K562 (cell line): ENCODE measurements at regions not wholly inside any gene's neighbourhood (a gene's known extent, or its start where the extent isn't known, plus 50 kb on each side); places are given as distances from the start of the nearest gene placed in this dataset.

Source experiments
- ATAC-seq: fragments of 200-7000 bp; cut with Tn5 transposase; 3 replicates; pipeline ENCODE4 v1.9.1; 2020; ENCODE audit warnings: moderate library complexity
- BruUV-seq: library from RNA; stranded (reverse); fragments of 400-500 nt; replicated peaks from 2 replicates; lab custom pipeline; 2021; lab: Mats Ljungman, UMichigan
- CTCF ChIA-PET: fragments of 300-600 bp; formaldehyde crosslinking; extraction: SDS; loops from one replicate; lab custom pipeline; 2021; ENCODE audit warnings: low intra/inter-chr PET ratio; lab: Yijun Ruan, JAX
- POLR2A ChIA-PET: fragments of 300-600, 350-650 bp; sonication (Branson Sonifier 250); formaldehyde crosslinking; extraction: SDS; loops from one replicate; lab custom pipeline; 2021; ENCODE audit warnings: antibody characterized with exemption, inconsistent platforms; lab: Yijun Ruan, JAX
- DNase-seq, 4 experiments: peaks; one replicate each; pipeline versions ENCODE4 v3.0.0 to v3.0.0-alpha.2; 2011 to 2018; ENCODE audit warnings: low spot score in 3 of 4, mixed read lengths in 3 of 4; ENCODE audit errors: extremely low read depth in 1 of 4
- FAIRE-seq: peaks from 2 replicates; lab custom pipeline; 2011; peaks lifted over from hg19 to GRCh38; lab: Jason Lieb, UNC
- H2AFZ ChIP-seq: 2 replicates; pipeline ENCODE4 v1.6.0; 2011; ENCODE audit warnings: low read depth, low read length, control low read depth, inconsistent platforms
- H3K27ac ChIP-seq: fragments of 200-600 bp; 3 replicates; pipeline ENCODE4 v1.8.0; 2011; ENCODE audit warnings: low read depth, mild to moderate bottlenecking, control low read depth, inconsistent platforms, low read length, moderate library complexity, mixed read lengths; ENCODE audit errors: extremely low read depth
- H3K27me3 ChIP-seq, 2 experiments: fragments of 300-600 bp in 1 of 2; 2 replicates in 1 of 2; 3 replicates in 1 of 2; pipeline versions ENCODE4 v1.6.0 to v1.8.0; 2011; ENCODE audit warnings: inconsistent platforms in 2 of 2, low read length in 2 of 2, mild to moderate bottlenecking in 1 of 2, mixed read lengths in 1 of 2, moderate library complexity in 1 of 2; ENCODE audit not compliant: control insufficient read depth in 2 of 2, insufficient read depth in 2 of 2
- H3K36me3 ChIP-seq: fragments of 300-600 bp; 3 replicates; pipeline ENCODE4 v1.8.0; 2011; ENCODE audit warnings: mild to moderate bottlenecking, low read length, inconsistent platforms; ENCODE audit not compliant: control insufficient read depth, insufficient read depth
- H3K4me1 ChIP-seq, 2 experiments: fragments of 200-600 bp in 1 of 2; replicated peaks in 1 of 2; 2 replicates in 1 of 2; 3 replicates in 1 of 2; pipeline versions ENCODE4 v1.5.1 to v1.8.0; 2011; ENCODE audit warnings: inconsistent platforms in 2 of 2, low read length in 2 of 2, mild to moderate bottlenecking in 1 of 2, mixed read lengths in 1 of 2, moderate library complexity in 1 of 2; ENCODE audit not compliant: control insufficient read depth in 2 of 2, insufficient read depth in 2 of 2
- H3K4me2 ChIP-seq: 2 replicates; pipeline ENCODE4 v1.6.1; 2011; ENCODE audit warnings: low read length, control low read depth, inconsistent platforms, mixed read lengths; ENCODE audit not compliant: insufficient read depth
- H3K4me3 ChIP-seq: fragments of 200-600 bp; sonication (generic), shearing (Covaris generic); 2 replicates; pipeline ENCODE4 v1.5.1; 2016; ENCODE audit warnings: control low read depth, inconsistent platforms
- H3K79me2 ChIP-seq: fragments of 200-600 bp; 3 replicates; pipeline ENCODE4 v1.8.0; 2011; ENCODE audit warnings: low read length, inconsistent platforms; ENCODE audit not compliant: control insufficient read depth, insufficient read depth
- H3K9ac ChIP-seq, 2 experiments: 2 replicates each; pipeline versions ENCODE4 v1.6.0 to v1.6.1; 2011; ENCODE audit warnings: low read depth in 2 of 2, low read length in 2 of 2, control low read depth in 1 of 2, inconsistent platforms in 1 of 2, mild to moderate bottlenecking in 1 of 2, mixed read lengths in 1 of 2; ENCODE audit not compliant: insufficient read depth in 1 of 2
- H3K9me1 ChIP-seq: one replicate; pipeline ENCODE4 v1.6.0; 2011; ENCODE audit warnings: inconsistent platforms, mild to moderate bottlenecking, low read length, moderate library complexity; ENCODE audit not compliant: control insufficient read depth, insufficient read depth
- H3K9me3 ChIP-seq: replicated peaks from 2 replicates; pipeline ENCODE4 v1.5.1; 2011; ENCODE audit warnings: low read depth, low read length, inconsistent platforms; ENCODE audit not compliant: control insufficient read depth, insufficient read depth
- H4K20me1 ChIP-seq: replicated peaks from 2 replicates; pipeline ENCODE4 v1.6.1; 2011; ENCODE audit warnings: low read length, inconsistent platforms, mixed read lengths; ENCODE audit not compliant: control insufficient read depth, insufficient read depth
- ARHGAP35 ChIP-seq: fragments of 450-650 bp; IDR thresholded peaks from 2 replicates; pipeline ENCODE4 v1.6.1; 2018; ENCODE audit not compliant: partially characterized antibody
- GTF2A2 ChIP-seq: IDR thresholded peaks from 2 replicates; pipeline ENCODE4 v1.6.1; 2016; ENCODE audit warnings: mild to moderate bottlenecking, missing genetic modification characterization, missing compliant biosample characterization
- KDM5B ChIP-seq: fragments of 200-600 bp; sonication (generic); IDR thresholded peaks from 2 replicates; pipeline ENCODE4 v1.6.1; 2012; ENCODE audit warnings: low read depth, mild to moderate bottlenecking, moderate library complexity, low read length, control low read depth, inconsistent platforms; ENCODE audit not compliant: insufficient replicate concordance
- PRPF4 ChIP-seq: fragments of 200-400 bp; formaldehyde crosslinking; IDR thresholded peaks from one replicate; pipeline ENCODE4 v1.6.1; 2017; ENCODE audit warnings: low read length, low read depth, mild to moderate bottlenecking; ENCODE audit not compliant: insufficient read depth, poor library complexity, severe bottlenecking
- ZNF699 ChIP-seq: fragments of 250-450 bp; sonication (Bioruptor Pico); IDR thresholded peaks from 2 replicates; pipeline ENCODE4 v1.8.0; 2021; ENCODE audit warnings: mild to moderate bottlenecking, moderate library complexity; ENCODE audit not compliant: insufficient replicate concordance
- ZNF76 ChIP-seq: fragments of 250-450 bp; sonication (Bioruptor Pico); IDR thresholded peaks from 2 replicates; pipeline ENCODE4 v1.4.0; 2020; ENCODE audit warnings: mild to moderate bottlenecking, moderate library complexity, borderline replicate concordance
- WGBS: fragments of 100-300 bp; shearing (Covaris generic); methylation state at CpG from one replicate; pipeline ENCODE4 v1.1.6; 2016; ENCODE audit warnings: low coverage, mixed read lengths; ENCODE audit not compliant: insufficient coverage; ENCODE audit errors: missing lambda C conversion rate; 5-methylcytosine and 5-hydroxymethylcytosine counted together
- in situ Hi-C: fragments of 300-500 bp; cut with MboI; formaldehyde crosslinking; loops from 4 replicates; pipeline ENCODE4 v1.15.0; 2018; ENCODE audit warnings: inconsistent platforms, mixed read lengths
- intact Hi-C: fragments of 100-400 bp; cut with micrococcal nuclease; formaldehyde crosslinking; loops from 2 replicates; pipeline ENCODE4 v1.14.2; 2022
- TF ChIP-seq, protein P1 (sequence below): fragments of 450-650 bp; IDR thresholded peaks from 2 replicates; pipeline ENCODE4 v1.6.1; 2017; ENCODE audit warnings: mild to moderate bottlenecking, moderate library complexity
- TF ChIP-seq, protein P2 (sequence below): fragments of 250-450 bp; sonication (Bioruptor Pico); IDR thresholded peaks from 2 replicates; pipeline ENCODE4 v1.9.0; 2021; ENCODE audit warnings: mild to moderate bottlenecking, inconsistent platforms

DNA sequence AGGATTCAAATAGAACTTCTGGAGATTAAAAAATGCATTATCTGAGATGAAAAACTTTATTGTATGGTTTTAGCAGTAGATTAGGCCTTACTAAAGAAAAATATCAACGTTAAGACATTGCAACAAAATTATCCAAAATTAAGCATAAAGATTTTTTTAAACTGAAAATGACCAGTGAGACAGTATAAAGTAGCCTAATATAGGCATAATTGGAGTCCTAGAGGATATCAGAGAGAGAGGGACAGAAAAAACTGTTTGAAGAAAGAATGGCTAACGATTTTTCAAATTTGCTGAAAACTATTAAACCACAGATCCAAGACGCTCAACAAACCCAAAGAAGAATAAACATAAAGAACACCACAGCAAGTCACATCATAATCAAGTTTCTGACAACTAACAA, 149.5 kb upstream of the LMNTD1 start:
- Histone ChIP-seq H3K36me3 (no peaks in the 10 kb centered on the region), H3K27ac (no peak overlapping the region), H3K27me3 (no peaks in the 10 kb centered on the region), H3K9me1 (no peaks in the 10 kb centered on the region), H4K20me1 (no peaks in the 10 kb centered on the region), H3K9me3 (no peaks in the 10 kb centered on the region; the same call in 1 of the 2 replicates), H3K4me3 (no peak overlapping the region), H3K79me2 (no peaks in the 10 kb centered on the region), H3K9ac (no peak overlapping the region), H3K4me1 (no peaks in the 10 kb centered on the region; a peak in 1 of 5 replicates), H3K4me2 (no peak overlapping the region), H2AFZ (no peak overlapping the region)
- BruUV-seq = no TSS peak
- DNase-seq = no peak
- ATAC-seq = no peak
- peak; percentile 37 for FAIRE-seq
- TF ChIP-seq ZNF76 (CRISPR knock-in tag) = no peak
- TF ChIP-seq ZNF699 = no peak
- no peak for TF ChIP-seq KDM5B
- no peak for TF ChIP-seq PRPF4
- TF ChIP-seq, protein P1, sequence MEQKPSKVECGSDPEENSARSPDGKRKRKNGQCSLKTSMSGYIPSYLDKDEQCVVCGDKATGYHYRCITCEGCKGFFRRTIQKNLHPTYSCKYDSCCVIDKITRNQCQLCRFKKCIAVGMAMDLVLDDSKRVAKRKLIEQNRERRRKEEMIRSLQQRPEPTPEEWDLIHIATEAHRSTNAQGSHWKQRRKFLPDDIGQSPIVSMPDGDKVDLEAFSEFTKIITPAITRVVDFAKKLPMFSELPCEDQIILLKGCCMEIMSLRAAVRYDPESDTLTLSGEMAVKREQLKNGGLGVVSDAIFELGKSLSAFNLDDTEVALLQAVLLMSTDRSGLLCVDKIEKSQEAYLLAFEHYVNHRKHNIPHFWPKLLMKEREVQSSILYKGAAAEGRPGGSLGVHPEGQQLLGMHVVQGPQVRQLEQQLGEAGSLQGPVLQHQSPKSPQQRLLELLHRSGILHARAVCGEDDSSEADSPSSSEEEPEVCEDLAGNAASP = no peak
- TF ChIP-seq GTF2A2 (tag) = no peak
- TF ChIP-seq, protein P2, sequence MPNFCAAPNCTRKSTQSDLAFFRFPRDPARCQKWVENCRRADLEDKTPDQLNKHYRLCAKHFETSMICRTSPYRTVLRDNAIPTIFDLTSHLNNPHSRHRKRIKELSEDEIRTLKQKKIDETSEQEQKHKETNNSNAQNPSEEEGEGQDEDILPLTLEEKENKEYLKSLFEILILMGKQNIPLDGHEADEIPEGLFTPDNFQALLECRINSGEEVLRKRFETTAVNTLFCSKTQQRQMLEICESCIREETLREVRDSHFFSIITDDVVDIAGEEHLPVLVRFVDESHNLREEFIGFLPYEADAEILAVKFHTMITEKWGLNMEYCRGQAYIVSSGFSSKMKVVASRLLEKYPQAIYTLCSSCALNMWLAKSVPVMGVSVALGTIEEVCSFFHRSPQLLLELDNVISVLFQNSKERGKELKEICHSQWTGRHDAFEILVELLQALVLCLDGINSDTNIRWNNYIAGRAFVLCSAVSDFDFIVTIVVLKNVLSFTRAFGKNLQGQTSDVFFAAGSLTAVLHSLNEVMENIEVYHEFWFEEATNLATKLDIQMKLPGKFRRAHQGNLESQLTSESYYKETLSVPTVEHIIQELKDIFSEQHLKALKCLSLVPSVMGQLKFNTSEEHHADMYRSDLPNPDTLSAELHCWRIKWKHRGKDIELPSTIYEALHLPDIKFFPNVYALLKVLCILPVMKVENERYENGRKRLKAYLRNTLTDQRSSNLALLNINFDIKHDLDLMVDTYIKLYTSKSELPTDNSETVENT = no peak
- TF ChIP-seq ARHGAP35 = no peak
- in situ Hi-C loops = no loop called here
- CTCF ChIA-PET = no interaction called here
- intact Hi-C loops = no loop called here
- POLR2A ChIA-PET = interaction anchor here (0.9 kb wide), 1 partner anchor 10 kb away, joined by 5 read pairs; no protein-coding TSS in a partner anchor
- WGBS = 5% methylated on average over 3 of the region's 3 CpGs
